ENCODE measurements at regions not wholly inside any gene's neighbourhood (a gene's known extent, or its start where the extent isn't known, plus 50 kb on each side); places are given as distances from the start of the nearest gene placed in this dataset.

DNA sequence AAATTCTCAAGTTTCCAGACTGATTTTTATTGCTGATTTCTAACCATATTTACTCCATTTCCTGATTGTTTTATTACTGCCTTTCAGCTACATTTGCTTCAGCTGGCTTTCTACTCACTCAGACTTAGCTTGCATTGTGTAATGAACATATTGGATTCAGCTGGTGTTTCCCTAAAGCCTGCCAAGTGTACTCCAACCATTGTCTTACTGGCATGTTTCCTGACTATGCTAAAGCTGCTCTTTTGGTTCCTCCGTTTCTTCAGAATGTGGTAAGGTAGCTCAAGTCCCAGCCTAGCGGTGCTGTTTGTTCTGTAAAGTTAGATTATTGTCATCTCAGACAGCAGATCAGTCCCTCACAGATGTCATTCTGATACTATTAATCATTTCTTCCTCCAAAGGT, 53.1 kb upstream of the GLRA2 start:
- DNase-seq = no peak

DNA sequence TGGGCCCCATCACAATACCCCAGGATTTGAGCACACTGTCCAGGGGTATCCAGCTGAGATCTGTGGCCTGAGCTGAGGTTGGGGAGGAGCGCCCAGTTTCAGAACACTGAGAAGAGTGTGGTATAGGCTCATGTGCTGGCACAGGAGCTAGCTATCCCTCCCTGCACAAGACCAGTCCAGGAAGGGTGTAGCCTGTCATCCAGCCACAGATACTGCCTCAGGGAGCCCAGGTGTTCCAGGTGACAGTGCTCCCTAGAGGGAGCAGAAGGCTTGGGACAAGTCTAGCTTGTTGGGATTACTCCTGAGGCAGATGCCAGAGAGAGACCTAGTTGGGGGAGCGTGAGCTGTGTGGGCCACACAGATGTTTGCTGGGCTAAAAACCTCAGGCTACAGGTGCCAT, 79.6 kb upstream of the GLRA2 start:
- DNase-seq = no peak

DNA sequence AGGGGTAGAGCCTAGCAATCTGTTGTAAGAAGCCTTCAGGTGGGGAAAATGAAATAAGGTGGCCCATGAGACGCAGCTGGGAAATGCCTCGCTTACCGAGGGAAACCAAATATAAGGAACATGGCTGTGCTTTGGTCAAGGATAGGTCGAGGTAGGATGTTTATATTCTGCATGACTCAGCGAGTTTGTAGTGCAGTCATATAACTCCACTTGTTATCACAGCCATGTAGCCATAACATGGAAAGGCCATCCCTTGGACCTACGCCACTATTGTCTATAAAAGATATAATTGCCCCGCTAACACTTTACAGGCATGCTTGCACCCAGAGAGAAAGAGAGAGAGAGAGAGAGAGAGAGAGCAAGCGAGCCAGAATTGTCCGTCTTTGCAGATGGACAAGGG, 80.9 kb upstream of the GLRA2 start:
- no peak for DNase-seq

DNA sequence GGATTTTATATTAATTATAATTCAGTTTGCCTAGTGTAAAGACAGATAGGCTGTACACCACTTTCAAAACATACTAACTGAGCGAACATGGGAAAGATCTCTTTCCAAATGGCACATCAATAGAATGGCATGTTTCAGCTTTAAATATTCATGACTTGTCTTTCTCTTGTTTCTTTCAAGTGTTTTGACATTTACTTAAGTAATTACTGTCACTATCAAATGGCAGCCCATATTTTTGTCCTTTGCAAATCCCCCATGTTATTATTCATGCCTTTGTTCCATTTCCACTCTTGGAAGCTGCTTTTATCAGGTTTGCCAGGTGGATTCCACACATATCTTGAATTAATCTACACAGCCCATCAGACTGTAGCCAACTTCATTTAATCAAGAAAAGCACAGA, 89.2 kb upstream of the GLRA2 start:
- no peak for DNase-seq

DNA sequence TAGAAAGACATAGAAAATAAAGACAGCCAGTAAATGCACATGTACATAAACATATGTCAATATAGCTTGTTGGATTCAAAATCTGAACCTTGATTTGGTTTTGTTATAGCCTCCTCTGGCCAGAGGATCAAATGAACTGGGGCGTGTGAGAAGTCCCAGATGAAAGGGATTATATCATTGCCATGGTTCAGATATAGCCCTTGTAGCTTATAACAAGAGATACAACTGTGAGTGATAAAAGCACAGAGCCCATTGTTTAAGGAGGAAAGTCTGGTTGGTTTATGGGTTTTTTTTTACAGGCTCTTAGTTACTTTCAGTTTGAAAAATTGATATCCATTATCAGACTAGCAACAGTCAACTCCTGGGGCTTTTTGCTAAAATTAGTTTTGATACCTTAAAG, 101.7 kb upstream of the GLRA2 start:
- DNase-seq = no peak

DNA sequence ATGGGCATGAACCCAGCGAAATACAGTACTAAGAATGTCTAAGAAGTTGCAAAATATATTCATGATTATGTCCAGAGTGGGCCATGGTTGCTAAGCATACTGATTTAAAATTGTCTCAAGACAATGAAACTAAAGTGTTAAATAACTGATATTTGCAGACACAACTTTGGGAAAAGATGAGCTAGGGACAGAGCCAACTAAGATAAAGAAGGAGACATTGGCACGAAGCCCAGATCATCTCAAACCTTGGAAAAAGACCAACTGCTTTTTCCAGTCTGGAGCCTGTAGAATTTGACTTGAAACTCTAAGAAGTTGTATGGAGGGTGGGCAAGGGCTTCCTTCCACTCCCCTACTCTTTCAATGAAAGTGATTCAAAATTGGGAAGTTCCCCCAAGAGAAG, 108.5 kb upstream of the GLRA2 start:
- no peak for DNase-seq

DNA sequence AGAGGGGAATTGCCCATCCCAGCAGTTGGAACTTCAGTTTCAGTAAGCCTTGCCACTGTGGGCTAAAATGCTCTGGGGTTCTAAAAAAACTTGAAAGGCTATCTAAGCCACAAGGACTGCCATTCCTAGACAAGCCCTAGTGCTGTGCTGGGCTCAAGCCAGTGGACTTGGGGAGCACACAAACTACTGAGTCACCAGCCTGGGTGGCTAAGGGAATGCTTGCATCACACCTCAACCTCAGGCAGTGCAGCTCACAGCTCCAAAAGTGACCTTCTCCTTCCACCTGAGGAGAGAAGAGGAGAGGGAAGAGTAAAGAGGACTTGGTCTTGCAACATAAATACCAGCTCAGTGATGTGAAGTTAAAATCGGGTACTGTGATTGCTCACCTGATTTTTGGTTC, 116.7 kb upstream of the GLRA2 start:
- no peak for DNase-seq

DNA sequence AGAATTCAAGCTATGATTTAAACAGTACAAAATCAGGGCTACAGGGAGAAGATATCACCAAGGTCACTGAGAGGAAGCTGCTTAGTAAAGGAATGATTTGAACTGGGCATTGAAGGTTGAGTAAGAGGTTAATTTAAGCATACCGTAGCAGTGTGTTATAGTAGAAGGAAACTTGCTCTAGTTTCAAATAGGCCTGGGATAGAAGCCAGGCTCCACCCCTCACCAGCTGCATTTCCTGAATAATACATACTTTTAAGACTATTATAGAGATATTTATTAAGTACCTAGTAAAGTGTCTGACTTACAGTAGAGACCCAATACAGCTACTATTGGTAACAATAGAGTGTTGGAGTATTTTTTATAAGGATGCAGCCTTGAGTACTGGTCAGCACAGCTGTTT, 118.0 kb upstream of the GLRA2 start:
- no peak for DNase-seq

DNA sequence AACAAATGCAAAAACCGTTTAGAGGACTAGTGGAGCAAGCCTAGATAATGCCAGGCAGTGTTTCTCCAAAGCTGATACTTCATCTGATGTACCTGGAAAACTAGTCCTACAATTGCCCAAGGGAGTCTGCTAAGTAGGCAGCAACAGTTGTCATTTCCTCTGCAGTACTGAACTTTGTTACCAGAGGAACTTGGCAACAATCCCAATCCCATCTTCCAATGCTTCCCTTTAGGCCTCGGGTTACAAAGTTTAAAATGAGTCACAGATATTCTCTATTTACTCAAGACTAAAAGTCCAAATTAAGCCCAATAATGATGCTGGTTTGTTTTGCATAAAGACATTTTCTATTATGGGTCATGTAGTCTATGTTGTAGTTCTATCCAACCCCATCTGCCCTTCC, 120.0 kb upstream of the GLRA2 start:
- DNase-seq = no peak

DNA sequence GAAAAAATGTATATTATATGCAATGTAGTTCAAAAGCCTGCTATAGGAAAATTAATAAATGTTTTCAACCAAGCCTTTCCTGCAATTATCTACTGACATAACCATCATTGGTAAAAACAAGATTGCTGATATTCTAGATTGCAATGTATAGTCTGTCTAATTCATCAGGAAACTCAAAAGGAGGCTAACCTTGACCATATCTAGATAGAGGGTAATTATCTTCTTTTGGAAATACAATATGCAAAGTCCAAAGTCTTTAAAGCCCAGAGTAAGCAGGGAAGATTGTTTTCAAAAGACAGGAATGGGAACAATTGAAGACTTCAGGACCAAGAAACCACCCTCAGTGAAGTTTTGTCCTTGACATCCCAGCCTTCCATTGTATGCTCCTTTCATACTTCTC, 123.1 kb upstream of the GLRA2 start:
- DNase-seq = no peak

DNA sequence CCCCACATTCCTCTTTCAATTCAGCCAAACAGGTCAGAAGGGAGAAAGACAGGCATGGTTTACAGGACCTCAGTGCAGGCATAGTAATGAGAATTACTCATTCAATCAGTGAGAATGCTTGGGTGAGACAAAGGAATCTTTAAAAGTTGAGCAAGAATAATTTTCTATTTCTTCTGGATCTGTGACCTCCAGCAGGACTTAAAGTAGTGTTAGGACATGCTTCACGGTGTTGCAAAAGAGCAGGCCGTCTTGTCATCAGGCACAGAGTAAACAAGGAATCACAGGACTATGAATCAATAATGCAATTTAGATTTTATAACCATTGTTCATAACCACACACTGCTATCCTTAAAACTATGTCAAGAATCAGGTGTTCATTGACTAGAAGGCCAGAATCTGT, 130.6 kb upstream of the GLRA2 start:
- DNase-seq = no peak

DNA sequence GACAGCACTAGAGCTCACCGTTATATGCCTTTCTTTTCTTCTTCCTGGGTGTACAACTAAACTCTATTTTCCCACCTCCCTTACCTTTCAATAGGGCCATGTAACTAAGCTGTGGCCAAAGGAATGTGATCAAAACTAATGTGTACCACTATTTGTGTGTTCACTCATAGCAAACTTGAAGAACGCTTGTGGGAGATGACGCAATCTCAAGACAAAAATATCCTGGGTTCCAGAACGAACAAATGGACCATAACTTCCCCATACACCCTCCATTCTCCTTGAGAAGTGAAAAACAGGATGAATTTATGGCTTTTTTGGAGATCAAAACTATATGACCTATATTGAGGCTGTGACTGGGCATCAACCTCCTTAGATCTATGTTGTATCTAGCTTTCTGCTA, 139.7 kb upstream of the GLRA2 start:
- no peak for DNase-seq

DNA sequence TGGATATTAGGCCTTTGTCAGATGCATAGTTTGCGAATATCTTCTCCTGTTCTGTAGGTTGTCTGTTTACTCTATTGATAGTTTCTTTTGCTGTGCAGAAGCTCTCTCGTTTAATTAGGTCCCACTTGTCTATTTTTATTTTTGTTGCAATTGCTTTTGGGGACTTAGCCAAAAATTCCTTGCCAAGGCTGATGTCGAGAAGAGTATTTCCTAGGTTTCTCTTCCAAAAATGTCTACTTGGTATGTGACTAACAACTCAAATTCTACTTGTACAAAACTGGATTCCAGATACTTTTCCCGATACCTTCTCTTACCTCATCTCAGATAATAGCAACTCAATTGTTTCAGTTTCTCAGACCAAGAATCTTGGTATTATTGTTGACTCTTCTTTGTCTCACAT, 142.4 kb upstream of the GLRA2 start:
- DNase-seq = no peak

DNA sequence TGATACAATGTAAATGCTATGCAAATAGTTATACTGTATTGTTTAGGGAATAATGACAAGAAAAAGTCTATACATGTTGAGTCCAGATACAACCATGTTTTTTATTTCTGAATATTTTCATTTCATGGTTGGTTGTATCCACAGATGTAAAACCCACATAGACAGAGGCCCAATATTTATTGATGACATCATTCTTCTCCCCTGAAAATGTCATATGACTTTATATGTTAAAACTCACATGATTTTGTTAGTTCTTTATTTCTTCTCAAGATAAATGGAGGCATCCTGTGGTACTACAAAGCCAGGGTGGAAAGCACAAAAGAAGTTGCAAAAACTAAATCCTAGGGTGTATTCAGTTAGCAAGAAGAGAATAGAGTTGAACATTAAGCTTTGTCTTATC, 149.3 kb upstream of the GLRA2 start:
- DNase-seq = no peak

DNA sequence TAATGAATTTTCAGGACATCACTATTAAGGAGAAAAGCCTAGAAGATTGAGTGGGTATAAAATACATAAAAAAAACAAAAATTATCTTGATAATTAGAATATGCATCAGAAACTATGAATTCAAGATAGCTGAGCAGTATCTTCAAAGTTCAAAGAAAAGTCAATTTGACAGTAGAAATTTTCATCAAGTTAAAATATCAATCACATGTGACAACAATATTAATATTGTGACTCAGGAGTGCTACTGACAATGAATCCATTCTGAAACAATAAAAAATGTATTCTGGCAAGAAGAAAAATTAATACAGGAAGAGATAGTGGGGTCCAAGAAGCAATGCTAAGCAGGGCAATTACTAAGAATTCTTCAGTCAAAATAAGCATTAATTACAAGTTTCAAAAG, 151.9 kb upstream of the GLRA2 start:
- no peak for DNase-seq

DNA sequence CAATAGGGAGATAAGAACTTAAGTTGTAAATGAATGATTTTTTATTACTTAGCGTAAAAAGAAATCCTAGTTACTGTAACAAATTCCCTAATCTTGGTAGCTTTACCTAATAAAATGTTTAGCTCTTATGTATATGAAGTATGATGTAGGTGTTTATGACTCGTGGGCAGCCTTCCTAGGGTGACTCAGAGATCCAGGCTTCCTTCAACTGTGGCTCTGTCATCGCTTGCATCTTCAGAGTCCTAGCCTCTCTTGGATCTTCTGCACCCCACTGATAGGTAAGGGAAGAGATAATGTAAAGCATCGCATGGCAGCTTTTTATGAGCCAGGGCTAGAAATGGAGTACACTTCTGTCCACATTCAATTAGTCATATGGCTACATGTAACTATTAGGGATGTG, 165.6 kb upstream of the GLRA2 start:
- no peak for DNase-seq

DNA sequence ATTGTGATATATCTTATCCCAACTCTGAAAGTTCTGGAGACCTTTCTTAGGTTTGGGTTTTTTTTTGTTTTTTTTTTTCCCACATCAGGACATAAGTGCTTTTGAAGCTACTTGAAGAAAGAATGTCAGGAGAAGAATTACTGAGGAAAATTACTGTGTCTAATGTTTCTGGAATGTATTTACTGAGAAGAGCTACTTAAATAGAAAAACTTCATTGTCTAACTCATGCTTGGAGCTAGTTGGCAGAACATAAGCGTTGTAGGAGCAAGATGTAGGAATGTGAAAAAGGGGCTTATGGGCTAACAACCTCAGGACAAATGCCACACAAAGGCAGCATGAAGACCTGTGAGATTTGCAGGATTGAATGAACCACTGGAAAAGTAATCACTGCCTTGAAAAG, 166.6 kb upstream of the GLRA2 start:
- DNase-seq = no peak

DNA sequence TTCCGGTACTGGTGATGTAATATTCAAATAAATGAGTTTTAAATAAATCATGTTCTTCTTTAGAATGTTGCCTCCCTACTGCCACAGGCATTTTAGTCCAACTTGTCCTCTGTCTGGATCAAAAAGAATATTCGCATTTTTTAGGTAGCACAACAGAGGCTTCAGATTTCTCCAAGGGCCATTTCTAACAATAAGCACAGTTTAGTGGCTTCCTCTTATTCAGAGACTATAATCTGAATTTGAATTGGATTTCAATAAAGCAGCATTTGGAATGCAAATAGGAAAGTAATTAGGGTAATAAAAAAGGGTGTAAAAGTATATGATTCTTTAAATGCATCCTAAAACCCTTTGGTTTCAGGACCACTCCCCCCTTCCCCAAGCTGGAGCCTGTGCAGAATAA, 167.9 kb upstream of the GLRA2 start:
- DNase-seq = no peak

DNA sequence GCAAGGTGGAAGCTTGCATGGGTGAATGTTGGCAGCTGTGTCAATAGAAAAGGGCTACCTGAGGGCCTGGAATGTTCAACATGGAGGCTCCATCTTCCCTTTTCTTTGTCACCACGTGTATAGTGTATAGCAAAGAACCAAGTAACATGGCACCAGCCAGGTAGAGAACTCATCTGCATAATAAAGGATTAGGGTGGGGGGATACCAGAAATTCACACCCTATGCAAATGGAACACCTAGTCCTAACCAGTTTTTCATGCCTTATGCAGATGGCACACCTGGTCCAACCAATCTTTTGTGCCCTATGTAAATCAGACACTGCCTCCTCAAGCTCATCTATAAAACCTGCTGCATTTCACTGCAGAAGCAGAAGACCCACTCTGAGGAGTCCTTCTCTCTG, 169.6 kb upstream of the GLRA2 start:
- no peak for DNase-seq

DNA sequence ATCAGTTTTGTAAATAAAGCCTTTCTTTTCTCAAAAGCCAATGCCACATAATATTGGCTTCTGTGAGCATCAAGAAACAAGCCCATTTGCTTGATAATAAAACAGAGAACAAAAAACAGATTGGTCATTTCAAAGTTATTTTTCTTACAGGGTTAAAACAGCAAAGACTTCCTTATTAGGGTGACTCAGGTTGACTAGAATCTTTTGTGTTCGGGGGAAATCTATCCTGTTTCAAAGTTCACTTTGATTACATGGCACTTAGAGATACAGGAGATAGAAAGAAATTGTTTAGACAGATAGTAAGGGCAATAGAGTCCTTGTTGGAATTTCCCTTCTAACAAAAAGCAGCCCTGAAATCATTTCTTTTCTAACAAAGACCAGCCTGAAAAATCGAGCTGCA, 170.0 kb upstream of the GLRA2 start:
- DNase-seq = no peak

DNA sequence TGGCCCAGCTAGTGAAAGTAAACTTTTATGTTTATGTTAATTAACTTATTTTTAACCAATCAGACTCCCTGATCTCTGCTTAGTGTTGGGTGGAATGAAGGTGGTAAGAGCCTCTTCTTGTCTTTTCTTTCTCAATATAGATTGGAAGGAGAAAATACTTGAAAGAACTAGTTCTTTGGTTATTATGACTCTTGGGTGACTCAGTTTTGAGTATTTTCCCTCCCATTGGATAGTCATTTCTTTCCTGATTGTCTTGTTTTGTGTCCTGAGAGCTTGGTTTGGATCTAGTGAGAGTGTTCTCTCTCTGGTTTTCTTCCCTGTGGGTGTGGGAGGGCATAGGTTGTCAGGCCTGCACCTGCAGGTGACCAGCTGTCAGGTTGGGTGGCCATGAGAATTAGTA, 172.0 kb upstream of the GLRA2 start:
- no peak for DNase-seq

DNA sequence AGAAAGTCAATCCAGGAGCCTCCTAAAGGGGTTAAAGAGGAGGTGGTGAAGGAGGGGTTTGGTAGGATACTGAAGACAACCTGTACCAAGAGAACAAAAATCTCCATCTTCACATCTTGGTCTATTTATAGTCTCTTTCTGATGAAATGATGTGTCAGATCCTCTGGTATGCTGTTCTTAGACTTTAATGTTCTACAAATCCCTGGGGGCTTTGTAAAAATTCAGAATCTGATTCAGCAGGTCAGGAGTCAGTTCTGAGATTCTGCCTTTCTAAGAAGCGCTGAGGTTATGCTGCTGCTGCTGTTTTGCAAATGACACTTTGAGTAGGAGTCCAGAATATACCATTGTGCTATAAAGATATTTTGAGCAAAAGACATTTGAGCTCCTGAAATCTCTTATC, 172.9 kb upstream of the GLRA2 start:
- DNase-seq = no peak

DNA sequence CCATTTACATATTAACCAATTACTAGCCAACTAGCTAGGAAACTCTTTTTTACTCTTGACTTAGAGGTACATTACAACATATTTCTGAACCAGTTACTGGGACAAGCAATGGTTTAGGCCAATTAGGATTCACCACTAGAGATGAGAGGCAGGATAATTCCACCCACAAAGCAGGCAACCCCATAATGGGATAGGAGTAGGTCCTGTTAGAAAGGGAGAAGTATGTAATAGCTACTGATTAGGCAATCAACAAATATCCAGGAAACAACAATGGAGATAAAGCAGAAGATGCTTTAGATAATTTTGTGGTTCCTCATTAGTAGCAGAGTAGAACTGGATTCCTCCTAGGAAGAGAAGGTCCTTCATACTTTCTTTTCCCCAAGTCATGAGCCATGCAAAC, 173.8 kb upstream of the GLRA2 start:
- DNase-seq = no peak

DNA sequence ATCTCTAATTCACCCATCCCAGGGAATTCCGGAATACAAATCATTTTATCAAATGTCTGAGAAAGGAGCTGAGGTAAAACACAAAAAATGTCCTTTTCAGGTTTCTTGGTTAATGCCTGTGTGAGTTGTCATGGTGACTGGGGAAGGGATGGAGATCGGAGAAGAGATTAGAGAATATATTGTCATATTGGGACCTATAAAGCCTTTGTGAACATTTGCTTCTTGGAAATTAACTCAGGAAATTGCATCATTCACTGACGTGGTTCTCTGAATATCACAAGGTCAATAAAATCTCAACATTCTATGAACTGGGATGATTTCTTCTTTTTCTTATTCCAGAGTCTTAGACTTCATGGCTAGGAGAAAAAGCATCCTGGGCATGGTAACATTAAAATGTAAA, 174.8 kb upstream of the GLRA2 start:
- no peak for DNase-seq

DNA sequence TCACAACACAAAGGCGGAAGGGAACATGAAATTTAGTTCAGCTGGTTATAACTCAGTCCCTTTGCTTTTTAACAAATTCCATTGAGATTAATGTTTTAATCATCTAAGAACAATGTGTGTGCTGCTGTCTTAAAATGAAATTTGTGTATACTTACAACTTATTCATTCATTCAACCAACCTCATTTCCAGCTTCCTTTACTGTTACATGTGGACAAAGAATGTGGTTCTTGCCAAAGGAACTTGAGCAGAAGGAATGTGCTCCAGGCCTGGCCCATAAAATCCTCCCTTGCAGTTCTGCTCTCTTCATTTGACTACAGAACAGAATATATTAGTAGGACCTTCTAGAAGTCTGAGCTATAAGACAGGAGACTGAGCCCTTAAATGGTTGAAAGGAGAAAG, 176.8 kb upstream of the GLRA2 start:
- DNase-seq = no peak

DNA sequence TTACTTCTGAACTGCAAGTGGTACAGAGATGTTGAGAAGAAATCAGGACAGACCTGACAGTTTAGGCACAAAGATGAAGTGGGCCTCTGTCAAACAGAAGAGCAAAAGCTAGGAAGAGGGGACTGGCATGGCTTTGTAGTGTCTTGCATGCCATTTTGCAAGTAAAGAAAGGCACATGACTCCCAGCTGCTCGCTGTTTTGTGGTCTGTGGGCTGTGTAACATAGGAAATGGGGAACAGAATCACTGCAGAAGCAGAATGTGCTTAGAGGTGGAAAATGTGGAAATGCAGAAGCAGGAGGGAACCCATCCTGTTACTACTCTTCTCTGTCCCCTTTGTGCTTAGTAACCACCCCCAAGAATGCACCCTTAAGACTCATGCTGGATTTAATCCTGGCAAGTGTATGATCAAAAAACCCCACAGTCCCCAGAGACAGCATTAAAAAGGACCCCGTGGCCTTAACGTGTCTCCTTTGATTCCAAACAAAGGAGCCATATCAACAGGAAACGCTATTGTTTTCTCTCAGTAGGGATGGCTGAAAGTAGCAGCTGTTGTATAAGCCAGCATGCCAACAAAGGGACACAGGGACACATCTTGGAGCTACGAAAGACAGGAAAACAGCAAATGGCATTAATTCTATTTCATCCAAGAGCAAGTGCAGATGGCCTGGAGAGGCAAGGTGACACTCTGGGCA, 177.6 kb upstream of the GLRA2 start:
- DNase-seq = peak; percentile 51

All from NCI-H2081 treated with DMSO at 0.1 percent for 48 hours (cell line).